HEK293 (cell line): ENCODE measurements at regions not wholly inside any gene's neighbourhood (a gene's known extent, or its start where the extent isn't known, plus 50 kb on each side); places are given as distances from the start of the nearest gene placed in this dataset.
"Not testable (repeated sequence)": the region's sequence is repeated elsewhere in the genome, so short reads cannot be mapped to it uniquely, and the experiment has no call there.

ENCODE experiments used
- CTCF ChIA-PET: fragments of 350-600 bp; formaldehyde crosslinking; extraction: SDS; loops from one replicate; lab custom pipeline; 2021; ENCODE audit warnings: antibody characterized with exemption; lab: Yijun Ruan, JAX
- POLR2A ChIA-PET: fragments of 300-600 bp; formaldehyde crosslinking; extraction: SDS; loops from one replicate; lab custom pipeline; 2020; ENCODE audit warnings: antibody characterized with exemption, inconsistent platforms; lab: Yijun Ruan, JAX
- H3K27ac ChIP-seq: fragments of 200-500 bp; sonication (Bioruptor generic); 2 replicates; pipeline ENCODE4 v1.5.1; 2014; ENCODE audit warnings: low read depth, low read length, control low read depth, inconsistent platforms; ENCODE audit errors: extremely low read depth
- H3K36me3 ChIP-seq, 2 experiments: fragments of 200-500 bp in 1 of 2; sonication (Bioruptor generic) in 1 of 2; 1 replicate in 1 of 2; 2 replicates in 1 of 2; pipeline ENCODE4 v1.5.1; 2014 to 2017; ENCODE audit warnings: inconsistent platforms in 2 of 2, low read length in 2 of 2; ENCODE audit not compliant: control insufficient read depth in 2 of 2, insufficient read depth in 1 of 2
- H3K4me1 ChIP-seq: fragments of 200-500 bp; sonication (Bioruptor generic); 2 replicates; pipeline ENCODE4 v1.5.1; 2014; ENCODE audit warnings: mild to moderate bottlenecking, low read length, inconsistent platforms; ENCODE audit not compliant: control insufficient read depth, insufficient read depth
- H3K4me3 ChIP-seq: 2 replicates; pipeline ENCODE4 v1.5.1; 2011; ENCODE audit warnings: low read depth, mild to moderate bottlenecking, control low read depth, low read length, moderate library complexity
- H3K9me3 ChIP-seq: fragments of 200-500 bp; sonication (Bioruptor generic); 2 replicates; pipeline ENCODE4 v1.5.1; 2014; ENCODE audit warnings: low read depth, low read length, inconsistent platforms; ENCODE audit not compliant: control insufficient read depth, insufficient read depth

- H3K36me3 ChIP-seq, H3K4me1 ChIP-seq, H3K9me3 ChIP-seq, CTCF ChIA-PET, H3K4me3 ChIP-seq, POLR2A ChIA-PET, H3K27ac ChIP-seq: not testable (repeated sequence)
Measured at GRCh38 chr22:11017108-11017507, 4510.9 kb upstream of the OR11H1 start.

- H3K36me3 ChIP-seq, POLR2A ChIA-PET, H3K4me1 ChIP-seq, H3K27ac ChIP-seq, H3K9me3 ChIP-seq, H3K4me3 ChIP-seq, CTCF ChIA-PET: not testable (repeated sequence)
Measured at GRCh38 chr22:11020522-11020921, 4507.5 kb upstream of the OR11H1 start.

GRCh38 chr22:11026541-11026940, 4501.5 kb upstream of the OR11H1 start:
- H3K27ac ChIP-seq, H3K4me1 ChIP-seq, H3K36me3 ChIP-seq, H3K9me3 ChIP-seq, H3K4me3 ChIP-seq, POLR2A ChIA-PET, CTCF ChIA-PET: not testable (repeated sequence)

GRCh38 chr22:11027064-11027463, 4500.9 kb upstream of the OR11H1 start:
- CTCF ChIA-PET, H3K4me3 ChIP-seq, H3K4me1 ChIP-seq, H3K27ac ChIP-seq, POLR2A ChIA-PET, H3K9me3 ChIP-seq, H3K36me3 ChIP-seq: not testable (repeated sequence)

GRCh38 chr22:11027532-11027931, 4500.5 kb upstream of the OR11H1 start:
- POLR2A ChIA-PET, H3K9me3 ChIP-seq: not testable (repeated sequence)

GRCh38 chr22:11028180-11028579, 4499.8 kb upstream of the OR11H1 start:
- CTCF ChIA-PET, H3K4me1 ChIP-seq, POLR2A ChIA-PET, H3K36me3 ChIP-seq, H3K4me3 ChIP-seq, H3K9me3 ChIP-seq, H3K27ac ChIP-seq: not testable (repeated sequence)

More at GRCh38 chr22:11027532-11027931, 4500.5 kb upstream of the OR11H1 start:
- H3K27ac ChIP-seq, H3K4me3 ChIP-seq, H3K4me1 ChIP-seq, H3K36me3 ChIP-seq, CTCF ChIA-PET: not testable (repeated sequence)

GRCh38 chr22:11029534-11029933, 4498.5 kb upstream of the OR11H1 start:
- CTCF ChIA-PET, H3K27ac ChIP-seq, POLR2A ChIA-PET, H3K4me3 ChIP-seq, H3K4me1 ChIP-seq, H3K9me3 ChIP-seq, H3K36me3 ChIP-seq: not testable (repeated sequence)

GRCh38 chr22:11029967-11030366, 4498.0 kb upstream of the OR11H1 start:
- CTCF ChIA-PET, POLR2A ChIA-PET, H3K36me3 ChIP-seq, H3K4me1 ChIP-seq, H3K27ac ChIP-seq, H3K4me3 ChIP-seq, H3K9me3 ChIP-seq: not testable (repeated sequence)

- H3K4me3 ChIP-seq, CTCF ChIA-PET, H3K4me1 ChIP-seq, POLR2A ChIA-PET, H3K9me3 ChIP-seq, H3K36me3 ChIP-seq, H3K27ac ChIP-seq: not testable (repeated sequence)
Measured at GRCh38 chr22:11030571-11031410, 4497.2 kb upstream of the OR11H1 start.

GRCh38 chr22:11032115-11032514, 4495.9 kb upstream of the OR11H1 start:
- CTCF ChIA-PET, H3K9me3 ChIP-seq: not testable (repeated sequence)

GRCh38 chr22:11034660-11034987, 4493.4 kb upstream of the OR11H1 start:
- H3K9me3 ChIP-seq = not testable (repeated sequence)

More at GRCh38 chr22:11032115-11032514, 4495.9 kb upstream of the OR11H1 start:
- H3K4me1 ChIP-seq, POLR2A ChIA-PET, H3K27ac ChIP-seq, H3K36me3 ChIP-seq, H3K4me3 ChIP-seq: not testable (repeated sequence)

More at GRCh38 chr22:11034660-11034987, 4493.4 kb upstream of the OR11H1 start:
- CTCF ChIA-PET, H3K4me1 ChIP-seq, H3K36me3 ChIP-seq, POLR2A ChIA-PET, H3K4me3 ChIP-seq, H3K27ac ChIP-seq: not testable (repeated sequence)
